ENCODE measurements at regions not wholly inside any gene's neighbourhood (a gene's known extent, or its start where the extent isn't known, plus 50 kb on each side); places are given as distances from the start of the nearest gene placed in this dataset.

DNA sequence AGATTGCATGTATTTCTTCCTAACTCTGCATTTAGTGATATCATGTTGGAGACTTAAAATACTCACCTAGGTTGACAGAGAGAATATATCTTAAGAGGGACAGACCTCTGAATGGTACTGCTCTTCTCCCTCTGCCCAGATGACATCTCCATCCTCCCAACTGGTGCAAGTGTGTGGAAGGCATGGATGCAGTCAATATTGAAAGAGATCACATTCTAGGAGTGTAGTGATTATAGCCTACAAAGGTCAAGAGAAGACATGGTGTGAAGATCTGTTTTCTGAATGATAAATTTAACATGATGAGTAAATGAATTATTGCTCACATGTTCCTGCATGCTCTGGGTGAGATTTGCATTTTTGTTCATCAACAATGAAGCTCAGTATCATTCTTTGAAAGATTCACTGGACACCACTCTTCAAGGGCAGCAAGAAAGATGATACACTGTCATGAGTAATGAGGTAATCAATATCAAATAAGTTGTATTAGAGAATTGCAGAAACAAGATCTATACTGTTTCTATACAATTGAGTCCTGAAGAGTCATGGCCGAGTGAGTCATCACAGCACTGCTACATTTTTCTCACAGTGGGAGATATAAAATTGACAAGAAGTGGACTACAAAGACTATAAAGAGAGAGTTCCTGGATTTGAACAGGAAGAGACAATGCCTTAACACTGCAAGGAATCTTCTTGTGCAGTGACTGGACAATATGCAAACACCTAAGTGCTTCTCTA is 183.3 kb upstream of the KRR1 start:
- TF ChIP-seq EZH2 (IDR thresholded peaks at IDR 0.05; ENCODE audit: insufficient read depth, poor library complexity, severe bottlenecking) (no peak), EZH2phosphoT487 (IDR thresholded peaks at IDR 0.05; ENCODE audit: insufficient read depth, low read depth) (no peak)
